GM18499 (cell line): ENCODE measurements at regions not wholly inside any gene's neighbourhood (a gene's known extent, or its start where the extent isn't known, plus 50 kb on each side); places are given as distances from the start of the nearest gene placed in this dataset.
"Not testable (repeated sequence)": the region's sequence is repeated elsewhere in the genome, so short reads cannot be mapped to it uniquely, and the experiment has no call there.

Experiments used
- ATAC-seq: cut with Tn5 transposase; IDR thresholded peaks from one replicate; pipeline ENCODE4 v1.9.1; 2021; ENCODE audit warnings: moderate number of reproducible peaks; ENCODE audit not compliant: insufficient read depth, unreplicated experiment

- no peak for ATAC-seq
These were observed 63.9 kb upstream of the EDAR start for GRCh38 chr2:109052922-109053321.

GRCh38 chr2:109049022-109049421, 60.0 kb upstream of the EDAR start:
- ATAC-seq, result no peak

- ATAC-seq, result no peak
These were observed 59.1 kb upstream of the EDAR start for GRCh38 chr2:109048163-109048562.

- ATAC-seq, result not testable (repeated sequence)
These were observed 58.5 kb upstream of the EDAR start for GRCh38 chr2:109047569-109047968.

GRCh38 chr2:109046925-109047508, 58.0 kb upstream of the EDAR start:
- peak; percentile 92 for ATAC-seq

- ATAC-seq, result no peak
These were observed 56.5 kb upstream of the EDAR start for GRCh38 chr2:109045505-109045904.

GRCh38 chr2:109038992-109039391, 50.0 kb upstream of the EDAR start:
- ATAC-seq, result no peak
